Activated naive CD4-positive, alpha-beta T cell (primary cell): ENCODE measurements at regions not wholly inside any gene's neighbourhood (a gene's known extent, or its start where the extent isn't known, plus 50 kb on each side); places are given as distances from the start of the nearest gene placed in this dataset.
"Not testable (repeated sequence)": the region's sequence is repeated elsewhere in the genome, so short reads cannot be mapped to it uniquely, and the experiment has no call there.

Experiments used
- DNase-seq, 4 experiments: peaks; one replicate each; lab custom pipeline; 2025; lab: John Stamatoyannopoulos, UW

- no peak for DNase-seq
Observed at GRCh38 chr3:177476921-177477435, 279.7 kb upstream of the TBL1XR1 start.

DNA sequence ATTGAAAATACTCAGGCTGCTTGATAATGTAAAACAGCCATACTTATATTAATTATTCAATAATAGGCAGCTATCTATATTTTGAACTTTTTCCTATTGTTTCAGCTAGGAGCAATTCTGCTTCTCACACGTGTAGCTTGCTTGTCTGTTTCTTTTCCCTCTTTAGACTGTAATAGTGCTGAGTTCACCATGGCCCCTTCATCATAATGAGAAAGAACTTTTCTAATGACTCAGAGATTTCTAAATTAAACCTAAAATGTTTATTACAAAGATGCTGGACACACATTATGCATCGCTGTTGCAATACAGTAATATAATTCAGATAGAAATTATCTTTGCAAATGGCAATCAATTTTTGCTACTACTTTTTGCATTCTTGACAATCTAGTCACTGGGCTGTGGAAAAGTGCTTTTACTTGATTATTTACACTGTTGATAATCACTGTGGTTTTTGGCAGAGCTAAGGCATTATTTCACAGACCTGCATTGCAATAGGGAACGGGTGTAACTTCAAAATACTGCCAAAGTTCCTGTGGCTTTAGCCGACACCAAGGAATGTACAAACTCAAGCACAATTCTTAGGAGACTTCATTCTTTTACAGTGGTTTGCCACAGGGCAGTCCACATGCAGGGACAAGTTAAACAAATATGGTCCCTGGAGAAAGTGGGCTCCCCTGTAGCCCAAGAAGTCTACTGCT lies 281.0 kb upstream of the TBL1XR1 start:
- DNase-seq = no peak

DNA sequence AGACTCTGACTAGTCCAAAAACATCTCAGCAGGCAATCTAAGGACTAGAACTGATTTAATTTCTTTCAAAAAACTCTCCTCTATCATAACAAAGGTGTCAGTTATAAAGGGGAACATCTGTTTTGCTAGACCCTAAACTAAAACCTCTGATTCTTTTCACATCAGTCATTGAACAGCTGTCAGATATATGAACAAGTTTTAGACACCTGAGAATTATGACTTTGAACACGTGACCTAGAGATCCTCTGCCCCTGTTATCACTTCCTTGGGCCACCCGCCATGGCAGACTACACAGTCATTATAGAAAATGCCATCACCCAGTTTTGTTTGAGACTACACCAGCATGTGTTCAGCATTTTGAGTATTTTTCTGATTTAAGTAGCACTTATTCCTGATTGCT lies 282.3 kb upstream of the TBL1XR1 start:
- no peak for DNase-seq

- DNase-seq = no peak
Observed at GRCh38 chr3:177481329-177481728, 284.0 kb upstream of the TBL1XR1 start.

- DNase-seq = no peak
Observed at GRCh38 chr3:177482048-177482691, 284.9 kb upstream of the TBL1XR1 start.

DNA sequence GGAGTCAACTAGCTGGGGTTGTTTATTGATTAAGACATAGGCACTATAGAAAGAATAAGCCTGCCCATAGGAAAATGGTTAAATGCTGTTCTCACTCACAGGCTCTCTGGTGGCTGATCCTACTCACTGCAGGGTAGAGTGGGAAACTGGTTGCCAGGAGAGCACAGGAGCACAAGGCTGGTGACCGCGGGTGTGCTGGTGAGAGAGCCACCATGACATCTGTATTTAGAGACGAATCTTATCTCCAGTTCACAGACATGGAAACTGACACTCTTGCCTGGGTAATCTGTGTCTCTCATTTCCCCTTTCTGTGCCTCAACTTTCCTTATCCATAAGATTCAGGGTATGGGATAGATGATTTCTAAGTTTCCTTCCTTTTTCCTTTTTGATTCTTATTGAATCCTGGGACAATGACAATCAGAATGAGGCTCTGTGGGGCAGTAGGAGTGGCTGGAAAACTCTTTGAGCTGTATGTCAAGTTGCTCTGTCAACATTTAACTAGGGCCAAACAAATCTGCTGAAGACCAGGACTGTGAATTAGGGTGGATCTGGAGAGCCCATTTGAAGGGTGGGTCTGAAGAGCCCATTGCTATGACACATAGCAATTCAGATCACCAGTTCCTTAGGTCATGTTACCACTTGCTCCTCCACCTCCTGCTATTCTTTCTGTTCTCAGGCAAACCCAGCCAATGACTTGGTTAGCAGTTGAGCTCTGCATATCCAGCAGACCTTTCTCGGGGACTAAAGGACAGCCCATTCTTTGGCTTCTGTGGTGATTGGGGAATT lies 286.1 kb upstream of the TBL1XR1 start:
- DNase-seq = no peak

DNA sequence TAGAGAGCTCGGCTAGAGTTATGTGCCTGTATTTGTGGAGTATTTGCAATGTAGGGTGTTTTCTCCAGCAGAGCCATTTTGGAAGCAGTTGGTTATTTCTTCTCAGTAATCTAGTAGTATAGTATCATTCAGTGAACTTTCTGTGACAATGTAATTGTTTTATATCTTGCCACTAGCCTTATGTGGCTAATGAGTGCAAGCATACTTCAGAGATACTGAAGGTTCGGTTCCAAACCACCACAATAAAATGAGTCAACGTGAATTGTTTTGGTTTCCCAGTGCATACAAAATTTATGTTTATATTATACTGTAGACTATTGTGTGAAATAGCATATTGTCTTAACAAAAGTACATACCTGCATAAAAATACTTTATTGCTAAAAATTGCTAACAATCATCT lies 286.9 kb upstream of the TBL1XR1 start:
- DNase-seq = no peak

GRCh38 chr3:177484926-177485325 lies 287.6 kb upstream of the TBL1XR1 start:
- DNase-seq = no peak

GRCh38 chr3:177487635-177488186 lies 290.4 kb upstream of the TBL1XR1 start:
- DNase-seq = no peak

GRCh38 chr3:177488740-177489139 lies 291.5 kb upstream of the TBL1XR1 start:
- no peak for DNase-seq

DNA sequence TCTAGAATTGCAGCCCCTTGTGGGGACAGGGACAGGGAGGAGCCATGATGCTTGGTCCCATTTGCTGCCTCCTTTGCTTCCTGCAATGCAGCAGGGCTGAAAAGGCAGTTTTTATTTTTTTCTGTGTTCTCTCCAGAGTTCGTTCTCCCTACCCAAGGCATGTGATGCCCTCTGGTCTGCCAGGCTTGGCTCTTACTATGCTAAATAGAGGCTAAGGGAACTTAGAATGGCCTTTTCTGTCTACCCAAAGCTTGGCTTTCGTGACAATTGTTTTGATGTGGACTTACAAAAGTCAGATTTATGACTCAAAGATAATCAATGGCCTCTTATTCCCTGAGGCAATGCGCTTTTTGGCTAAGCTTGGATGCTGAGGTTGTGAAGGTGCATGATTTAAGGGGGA lies 293.3 kb upstream of the TBL1XR1 start:
- no peak for DNase-seq

GRCh38 chr3:177491296-177492032 lies 294.2 kb upstream of the TBL1XR1 start:
- DNase-seq = no peak

GRCh38 chr3:177493091-177493490 lies 295.8 kb upstream of the TBL1XR1 start:
- DNase-seq = no peak

DNA sequence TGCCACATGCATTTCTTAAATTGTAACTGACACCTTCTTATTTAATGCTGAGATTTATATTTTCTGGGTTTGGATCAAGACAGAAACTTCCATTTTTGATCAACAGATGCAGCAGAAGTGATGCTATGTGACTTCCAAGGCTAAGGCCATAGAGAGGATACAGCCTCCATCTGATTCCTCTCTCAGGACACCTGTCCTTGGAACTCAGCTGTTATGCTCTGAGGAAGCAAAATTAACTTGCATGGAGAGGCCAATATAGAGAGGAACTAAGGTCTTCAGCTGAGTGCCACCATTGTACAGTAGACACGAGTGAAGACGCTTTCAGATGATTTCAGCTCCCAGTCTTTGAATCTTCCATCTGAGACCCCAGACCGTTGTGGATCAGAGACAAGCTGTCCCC lies 296.9 kb upstream of the TBL1XR1 start:
- DNase-seq = no peak

GRCh38 chr3:177495566-177495965 lies 298.3 kb upstream of the TBL1XR1 start:
- DNase-seq = no peak

GRCh38 chr3:177498037-177498857 lies 301.0 kb upstream of the TBL1XR1 start:
- DNase-seq = no peak

DNA sequence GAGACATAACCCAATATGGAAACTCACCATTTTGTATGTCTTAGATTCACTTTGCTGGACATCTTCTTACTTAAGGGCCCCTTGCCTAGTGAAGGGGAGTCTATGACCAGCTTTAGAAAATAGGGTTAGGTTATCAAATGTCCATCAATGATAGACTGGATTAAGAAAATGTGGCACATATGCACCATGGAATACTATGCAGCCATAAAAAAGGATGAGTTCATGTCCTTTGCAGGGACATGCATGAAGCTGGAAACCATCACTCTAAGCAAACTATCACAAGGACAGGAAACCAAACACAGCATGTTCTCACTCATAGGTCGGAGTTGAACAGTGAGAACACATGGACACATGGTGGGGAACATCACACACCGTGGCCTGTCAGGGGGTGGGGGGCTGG lies 301.8 kb upstream of the TBL1XR1 start:
- DNase-seq = not testable (repeated sequence)

GRCh38 chr3:177499779-177500423 lies 302.6 kb upstream of the TBL1XR1 start:
- DNase-seq = no peak

DNA sequence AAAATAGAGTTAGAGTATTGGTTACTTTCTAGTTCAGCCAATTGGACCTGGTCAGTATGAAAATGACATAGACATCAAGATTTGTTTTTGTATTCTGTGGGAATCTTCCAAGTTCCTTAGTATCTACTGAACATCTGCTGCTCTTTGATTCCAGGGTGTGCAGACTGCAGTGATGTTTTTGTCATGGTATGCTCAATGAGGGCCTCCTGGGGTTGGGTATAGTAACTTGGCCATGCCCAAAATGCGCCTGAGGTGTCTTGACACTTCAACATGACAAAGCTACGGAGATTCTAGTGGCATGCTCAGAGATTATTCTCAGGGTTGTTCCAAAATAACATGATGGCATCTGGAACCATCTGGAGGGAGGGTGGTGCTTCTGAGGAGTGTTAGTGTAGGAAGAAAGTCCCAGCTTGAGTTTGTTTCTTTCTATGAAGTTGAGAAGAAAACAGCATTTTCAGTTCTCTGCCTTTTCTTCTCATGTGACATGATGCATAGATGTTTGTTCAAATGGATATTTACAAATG lies 313.5 kb upstream of the TBL1XR1 start:
- DNase-seq = no peak
